ENCODE measurements at regions not wholly inside any gene's neighbourhood (a gene's known extent, or its start where the extent isn't known, plus 50 kb on each side); places are given as distances from the start of the nearest gene placed in this dataset.

DNA sequence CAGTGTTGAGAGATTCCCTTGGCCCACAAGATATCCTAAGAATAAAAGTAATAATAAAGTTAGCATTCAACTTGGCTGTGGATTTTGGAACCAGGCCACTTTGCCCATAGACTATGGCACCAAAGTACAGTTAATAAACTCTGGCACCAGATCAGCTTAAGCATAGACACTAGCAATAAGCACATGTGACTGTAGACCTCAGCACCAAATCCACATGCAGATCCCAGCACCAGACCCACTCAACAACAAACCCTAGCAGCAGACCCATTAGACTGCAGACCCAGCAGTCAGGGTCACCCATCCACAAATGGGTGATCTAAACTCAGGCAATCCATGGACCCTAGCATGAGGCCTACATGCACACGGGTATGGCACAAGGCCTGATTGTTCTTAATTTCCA is 384.8 kb upstream of the CADM2 start:
- TF ChIP-seq, protein P1, sequence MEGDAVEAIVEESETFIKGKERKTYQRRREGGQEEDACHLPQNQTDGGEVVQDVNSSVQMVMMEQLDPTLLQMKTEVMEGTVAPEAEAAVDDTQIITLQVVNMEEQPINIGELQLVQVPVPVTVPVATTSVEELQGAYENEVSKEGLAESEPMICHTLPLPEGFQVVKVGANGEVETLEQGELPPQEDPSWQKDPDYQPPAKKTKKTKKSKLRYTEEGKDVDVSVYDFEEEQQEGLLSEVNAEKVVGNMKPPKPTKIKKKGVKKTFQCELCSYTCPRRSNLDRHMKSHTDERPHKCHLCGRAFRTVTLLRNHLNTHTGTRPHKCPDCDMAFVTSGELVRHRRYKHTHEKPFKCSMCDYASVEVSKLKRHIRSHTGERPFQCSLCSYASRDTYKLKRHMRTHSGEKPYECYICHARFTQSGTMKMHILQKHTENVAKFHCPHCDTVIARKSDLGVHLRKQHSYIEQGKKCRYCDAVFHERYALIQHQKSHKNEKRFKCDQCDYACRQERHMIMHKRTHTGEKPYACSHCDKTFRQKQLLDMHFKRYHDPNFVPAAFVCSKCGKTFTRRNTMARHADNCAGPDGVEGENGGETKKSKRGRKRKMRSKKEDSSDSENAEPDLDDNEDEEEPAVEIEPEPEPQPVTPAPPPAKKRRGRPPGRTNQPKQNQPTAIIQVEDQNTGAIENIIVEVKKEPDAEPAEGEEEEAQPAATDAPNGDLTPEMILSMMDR (IDR thresholded peaks at IDR 0.05), result no peak

DNA sequence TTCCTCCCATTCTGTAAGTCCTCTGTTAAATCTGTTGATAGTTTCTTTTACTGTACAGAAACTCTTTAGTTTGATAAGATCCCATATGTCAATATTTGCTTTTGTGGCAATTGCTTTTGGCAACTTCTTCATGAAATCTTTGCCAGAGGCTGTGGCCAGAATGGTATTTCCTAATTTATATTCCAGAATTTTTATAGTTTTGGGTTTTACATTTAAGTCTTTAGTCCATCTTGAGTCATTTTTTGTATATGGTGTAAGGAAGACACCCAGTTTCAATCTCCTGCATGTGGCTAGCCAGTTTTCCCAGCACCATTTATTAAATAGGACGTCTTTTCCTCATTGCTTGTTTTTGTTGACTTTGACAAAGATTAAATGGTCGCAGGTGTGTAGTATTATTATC is 372.4 kb upstream of the CADM2 start:
- TF ChIP-seq, protein P1 (IDR thresholded peaks at IDR 0.05), result no peak

DNA sequence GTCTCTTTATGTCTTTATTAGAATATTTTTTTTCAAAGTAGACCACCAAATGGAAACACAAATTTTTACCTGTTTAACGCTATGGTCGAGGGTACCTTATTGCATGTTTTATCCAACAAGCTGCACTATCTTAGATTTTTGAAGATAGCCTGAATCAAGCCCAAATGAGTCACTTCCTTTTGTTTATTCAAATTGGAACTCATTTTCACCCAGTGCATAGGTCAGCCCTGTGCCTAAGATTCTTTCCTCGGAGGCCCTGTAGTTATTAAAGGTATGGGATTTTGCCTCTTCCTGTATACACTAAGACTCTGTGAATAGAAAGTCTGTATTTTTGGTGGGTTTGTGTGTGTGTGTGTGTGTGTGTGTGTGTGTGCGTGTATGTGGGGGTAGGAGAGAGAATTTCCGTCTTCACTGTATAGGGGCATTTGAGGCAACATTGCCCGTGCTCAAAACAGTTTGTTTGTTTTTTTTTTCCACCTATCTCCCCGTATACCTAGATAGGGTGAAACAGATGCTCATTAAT is 358.0 kb upstream of the CADM2 start:
- TF ChIP-seq, protein P1 (IDR thresholded peaks at IDR 0.05), result no peak

DNA sequence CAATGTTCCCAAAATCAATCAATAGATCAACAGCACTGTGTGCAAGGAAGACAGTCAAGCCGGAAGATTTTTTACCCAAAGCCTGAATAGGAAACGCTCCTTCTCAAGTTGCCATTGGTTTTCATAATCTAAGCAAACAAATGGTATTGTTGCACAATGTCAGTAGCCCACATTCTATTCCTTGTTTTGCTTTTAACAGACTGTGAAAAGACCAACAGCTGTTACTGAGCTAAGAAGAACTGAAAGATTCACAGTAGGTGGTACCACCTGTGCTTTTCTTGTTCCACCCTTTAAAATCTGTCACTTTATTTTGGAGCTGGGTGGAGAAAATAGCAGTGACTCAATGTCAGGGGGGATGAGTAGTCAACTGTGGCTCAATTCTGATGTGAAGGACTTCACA is 357.5 kb upstream of the CADM2 start:
- TF ChIP-seq, protein P1 (IDR thresholded peaks at IDR 0.05), result no peak

DNA sequence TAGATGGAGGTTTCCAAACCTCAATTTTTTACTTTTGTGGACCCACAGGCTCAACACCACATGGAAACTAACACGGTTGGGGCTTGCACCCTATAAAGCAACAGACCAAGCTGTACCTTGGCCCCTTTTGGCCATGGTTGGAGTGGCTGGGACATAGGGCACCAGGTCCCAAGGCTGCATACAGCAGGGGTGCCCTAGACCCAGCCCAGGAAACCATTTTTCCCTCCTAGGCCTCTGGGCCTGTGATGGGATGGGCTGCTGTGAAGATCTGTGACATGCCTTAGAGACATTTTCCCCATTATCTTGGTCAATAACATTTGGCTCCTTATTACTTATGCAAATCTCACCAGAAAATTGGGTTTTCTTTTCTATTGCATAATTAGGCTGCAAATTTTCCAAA is 337.0 kb upstream of the CADM2 start:
- TF ChIP-seq, protein P1 (IDR thresholded peaks at IDR 0.05), result no peak

DNA sequence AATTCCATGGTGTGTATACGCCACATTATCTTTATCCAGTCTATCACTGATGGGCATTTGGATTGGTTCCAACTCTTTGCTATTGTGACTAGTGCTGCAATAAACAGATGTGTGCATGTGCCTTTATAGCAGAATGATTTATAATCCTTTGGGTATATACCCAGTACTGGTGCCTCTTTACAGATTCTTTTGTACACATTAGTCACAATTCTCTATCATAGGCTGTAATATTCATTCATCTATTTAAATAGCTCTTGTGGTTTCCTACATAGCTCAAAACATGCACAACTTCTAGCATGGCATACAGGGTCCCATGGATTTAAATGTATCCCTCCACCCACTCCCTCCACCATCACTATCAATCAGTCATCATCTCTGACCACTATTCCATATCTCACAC is 324.1 kb upstream of the CADM2 start:
- TF ChIP-seq, protein P1 (IDR thresholded peaks at IDR 0.05), result no peak

DNA sequence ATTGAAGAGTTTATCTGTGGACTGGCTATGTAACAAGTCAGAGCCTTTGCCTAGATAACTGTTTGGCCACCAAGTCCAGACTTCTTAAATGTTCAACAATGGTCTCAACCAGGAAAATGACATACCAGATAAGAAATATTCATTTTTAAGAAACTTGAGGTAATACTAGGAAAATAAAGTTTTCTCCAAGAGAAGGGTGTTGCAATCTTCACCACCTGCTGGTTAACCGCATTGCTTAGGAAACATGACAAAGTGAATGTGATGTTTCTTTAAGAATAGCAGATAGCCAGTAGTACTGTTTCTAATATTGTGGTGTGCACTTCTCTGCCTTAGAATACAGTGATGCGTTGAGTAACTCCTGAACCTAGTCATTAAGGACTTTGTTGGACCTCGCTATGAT is 321.5 kb upstream of the CADM2 start:
- TF ChIP-seq, protein P1 (IDR thresholded peaks at IDR 0.05), result no peak

DNA sequence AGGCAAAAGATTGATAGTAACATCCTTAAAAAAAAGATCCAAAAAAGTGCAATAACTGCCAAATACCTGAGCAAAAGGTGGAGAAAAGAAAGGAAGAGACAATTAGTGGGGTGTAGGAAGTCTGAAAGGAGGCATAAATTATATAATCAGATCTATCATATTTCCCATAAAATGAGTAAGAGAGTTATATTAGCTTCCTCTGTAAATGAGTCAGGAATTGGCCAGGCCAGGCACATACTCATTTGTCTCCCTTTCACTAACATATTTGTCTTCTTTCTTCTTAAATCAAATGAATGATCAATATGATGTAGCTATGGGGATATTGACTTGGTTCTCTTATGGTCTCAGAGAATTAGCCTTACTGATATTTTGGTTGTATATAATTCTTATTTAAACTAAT is 292.3 kb upstream of the CADM2 start:
- TF ChIP-seq, protein P1 (IDR thresholded peaks at IDR 0.05), result no peak

Data from LNCAP (cell line).